Endothelial cell of umbilical vein (primary cell): ENCODE measurements at regions not wholly inside any gene's neighbourhood (a gene's known extent, or its start where the extent isn't known, plus 50 kb on each side); places are given as distances from the start of the nearest gene placed in this dataset.

Source experiments
- BruUV-seq: library from RNA; stranded (reverse); fragments of 400-500 nt; replicated peaks from 2 replicates; lab custom pipeline; 2021; lab: Mats Ljungman, UMichigan
- CTCF ChIA-PET: fragments of 300-600, 350-600 bp; sonication (Branson Sonifier 250); formaldehyde crosslinking; loops from one replicate; lab custom pipeline; 2021; ENCODE audit warnings: antibody characterized with exemption, inconsistent platforms; lab: Charles Lee
- POLR2A ChIA-PET: fragments of 300-600, 350-600 bp; sonication (Branson Sonifier 250); formaldehyde crosslinking; loops from one replicate; lab custom pipeline; 2021; ENCODE audit warnings: antibody characterized with exemption, inconsistent platforms; lab: Charles Lee
- DNase-seq: peaks from one replicate; pipeline ENCODE4 v3.0.0-alpha.2; 2011; ENCODE audit warnings: low read depth, low spot score
- FAIRE-seq: peaks from 2 replicates; lab custom pipeline; 2011; peaks lifted over from hg19 to GRCh38; lab: Jason Lieb, UNC
- H2AFZ ChIP-seq: 2 replicates; pipeline ENCODE4 v1.6.0; 2012; ENCODE audit warnings: low read depth, low read length, control low read depth, inconsistent platforms
- H3K27ac ChIP-seq: 2 replicates; pipeline ENCODE4 v1.5.1; 2011; ENCODE audit warnings: low read depth, mild to moderate bottlenecking, control low read depth, low read length, moderate library complexity; ENCODE audit not compliant: insufficient read depth
- H3K27me3 ChIP-seq, 2 experiments: 2 replicates each; pipeline versions ENCODE4 v1.6.0 to v1.6.1; 2011; ENCODE audit warnings: low read length in 2 of 2, mixed read lengths in 1 of 2; ENCODE audit not compliant: control insufficient read depth in 2 of 2, insufficient read depth in 2 of 2
- H3K36me3 ChIP-seq, 2 experiments: 2 replicates in 1 of 2; 3 replicates in 1 of 2; pipeline ENCODE4 v1.5.1; 2011; ENCODE audit warnings: low read length in 2 of 2, mild to moderate bottlenecking in 1 of 2, moderate library complexity in 1 of 2; ENCODE audit not compliant: control insufficient read depth in 2 of 2, insufficient read depth in 2 of 2; ENCODE audit errors: extremely low read depth in 1 of 2
- H3K4me1 ChIP-seq: 3 replicates; pipeline ENCODE4 v1.5.1; 2011; ENCODE audit warnings: mild to moderate bottlenecking, low read length; ENCODE audit not compliant: control insufficient read depth, insufficient read depth; ENCODE audit errors: extremely low read depth
- H3K4me2 ChIP-seq: 2 replicates; pipeline ENCODE4 v1.6.1; 2011; ENCODE audit warnings: low read length, control low read depth, mixed read lengths; ENCODE audit not compliant: insufficient read depth
- H3K4me3 ChIP-seq, 3 experiments: fragments of 200-600 bp in 1 of 3; sonication (generic), shearing (Covaris generic) in 1 of 3; replicated peaks in 1 of 3; 2 replicates each; pipeline ENCODE4 v1.5.1; 2011 to 2016; ENCODE audit warnings: control low read depth in 3 of 3, low read length in 3 of 3, mild to moderate bottlenecking in 2 of 3, inconsistent platforms in 1 of 3, low read depth in 1 of 3, moderate library complexity in 1 of 3; ENCODE audit not compliant: insufficient read depth in 1 of 3
- H3K79me2 ChIP-seq: 2 replicates; pipeline ENCODE4 v1.6.0; 2012; ENCODE audit warnings: low read length, inconsistent platforms; ENCODE audit not compliant: control insufficient read depth, insufficient read depth
- H3K9ac ChIP-seq: replicated peaks from 2 replicates; pipeline ENCODE3; 2011; ENCODE audit warnings: low read length, control low read depth; ENCODE audit not compliant: insufficient read depth; ENCODE audit errors: extremely low read depth
- H3K9me1 ChIP-seq: replicated peaks from 3 replicates; pipeline ENCODE4 v1.6.0; 2011; ENCODE audit warnings: mild to moderate bottlenecking, low read length; ENCODE audit not compliant: control insufficient read depth, insufficient read depth; ENCODE audit errors: extremely low read depth
- H3K9me3 ChIP-seq: replicated peaks from 2 replicates; pipeline ENCODE4 v1.5.1; 2012; ENCODE audit warnings: low read length, inconsistent platforms; ENCODE audit not compliant: control insufficient read depth, insufficient read depth
- H4K20me1 ChIP-seq: replicated peaks from 2 replicates; pipeline ENCODE3; 2011; ENCODE audit warnings: mild to moderate bottlenecking, low read length; ENCODE audit not compliant: control insufficient read depth, insufficient read depth; ENCODE audit errors: extremely low read depth
- CTCF ChIP-seq, 2 donors: IDR thresholded peaks; 1 replicate in 1 of 2; 2 replicates in 1 of 2; pipeline ENCODE4 v1.5.1; 2011; ENCODE audit warnings: low read length in 2 of 2, mild to moderate bottlenecking in 2 of 2, moderate library complexity in 2 of 2, control low read depth in 1 of 2, inconsistent platforms in 1 of 2, low read depth in 1 of 2; ENCODE audit not compliant: insufficient read depth in 1 of 2; ENCODE audit errors: extremely low read depth in 1 of 2
- GATA2 ChIP-seq: IDR thresholded peaks from 2 replicates; pipeline ENCODE4 v1.7.0; 2011; ENCODE audit warnings: low read depth, mild to moderate bottlenecking, moderate library complexity, mixed read lengths, low read length; ENCODE audit not compliant: insufficient read length, insufficient read depth
- MYC ChIP-seq: IDR thresholded peaks from one replicate; pipeline ENCODE4 v1.6.1; 2011; ENCODE audit warnings: mild to moderate bottlenecking, low read depth, low read length
- POLR2A ChIP-seq: IDR thresholded peaks from 2 replicates; pipeline ENCODE4 v1.6.1; 2012; ENCODE audit warnings: low read depth, mild to moderate bottlenecking, control low read depth, low read length
- dilution Hi-C: fragments of 300-500 bp; cut with MboI; formaldehyde crosslinking; loops from one replicate; pipeline ENCODE4 v1.15.0; 2019; ENCODE audit warnings: low sequenced_read_pairs; ENCODE audit not compliant: extremely low pct_ligation_motif_present
- intact Hi-C: fragments of 100-400 bp; cut with micrococcal nuclease; formaldehyde crosslinking; loops from one replicate; pipeline ENCODE4 v1.10.0; 2022
- TF ChIP-seq, protein P1 (sequence below): IDR thresholded peaks from 2 replicates; pipeline ENCODE4 v1.6.1; 2011; ENCODE audit not compliant: insufficient read depth, insufficient read length

GRCh38 chr5:51821697-51822096, 438.4 kb downstream of the ISL1 start:
- no peak for TF ChIP-seq POLR2A
- peak in 1 of 2 donors; percentile 18 for TF ChIP-seq CTCF (IDR thresholded peaks at IDR 0.05; ENCODE audit: extremely low read depth in 1 of 2, insufficient read depth in 1 of 2, low read depth in 1 of 2, low read length in 2 of 2)
- Histone ChIP-seq H3K9me1 (no peaks in the 10 kb centered on the region), H3K9ac (no peak overlapping the region), H3K4me1 (no peaks in the 10 kb centered on the region), H3K36me3 (no peaks in the 10 kb centered on the region), H3K27me3 (no peaks in the 10 kb centered on the region), H3K4me2 (no peak overlapping the region), H4K20me1 (no peaks in the 10 kb centered on the region), H3K4me3 (no peak overlapping the region), H3K9me3 (no peaks in the 10 kb centered on the region), H2AFZ (no peak overlapping the region), H3K27ac (no peak overlapping the region), H3K79me2 (no peaks in the 10 kb centered on the region)
- BruUV-seq = no TSS peak
- peak; percentile 26 for FAIRE-seq
- ChIA-PET POLR2A (no interaction called here), CTCF (interaction anchor here (0.6 to 1.0 kb wide), 5 partner anchors 8 to 24 kb away, joined by 3 to 6 read pairs (median 4); no protein-coding TSS in a partner anchor)
- peak; percentile 88 for DNase-seq
- intact Hi-C loops = loop anchor here (5.0 kb wide), 1 partner anchor 439 kb away; the partner anchor contains the start of gene ISL1
- dilution Hi-C loops = no loop called here

DNA sequence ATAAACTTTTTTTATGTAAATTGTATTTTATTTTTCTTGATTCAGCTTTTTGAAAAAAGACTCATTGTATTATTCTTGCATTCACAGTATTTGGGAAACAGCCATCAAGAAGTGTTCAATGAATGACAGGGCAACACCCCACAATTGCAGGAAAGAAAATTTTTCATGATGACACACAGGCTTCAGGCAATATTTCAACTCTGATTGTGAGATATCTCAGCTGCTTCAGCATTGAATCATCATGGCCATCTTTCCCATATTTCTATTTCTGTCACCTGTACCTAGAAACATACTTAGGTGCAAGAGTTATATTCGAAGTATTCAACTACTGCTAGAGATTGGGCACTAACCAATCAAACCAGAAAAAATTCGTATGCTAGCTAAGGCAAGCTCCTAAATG, 446.0 kb downstream of the ISL1 start:
- no peak overlapping the region for H3K4me2 ChIP-seq
- no peak overlapping the region for H3K9ac ChIP-seq
- no peaks in the 10 kb centered on the region for H4K20me1 ChIP-seq
- dilution Hi-C loops (no loop called here), intact Hi-C loops (loop anchor here (2.0 kb wide), 1 partner anchor 18 kb away; no protein-coding TSS in a partner anchor)
- H3K4me1 ChIP-seq = peaks cover 15% of the 10 kb centered on the region
- H3K79me2 ChIP-seq = no peaks in the 10 kb centered on the region
- no peak overlapping the region for H3K4me3 ChIP-seq
- no peaks in the 10 kb centered on the region for H3K9me3 ChIP-seq
- no peak overlapping the region for H2AFZ ChIP-seq
- DNase-seq (no peak), FAIRE-seq (no peak)
- no peak overlapping the region for H3K27ac ChIP-seq
- no peaks in the 10 kb centered on the region for H3K27me3 ChIP-seq
- POLR2A ChIA-PET = no interaction called here
- H3K36me3 ChIP-seq = no peaks in the 10 kb centered on the region
- CTCF ChIA-PET = interaction anchor here (0.7 to 1.7 kb wide), 5 partner anchors 7 to 447 kb away, joined by 3 to 6 read pairs (median 4); partner anchors contain the start of gene ISL1
- BruUV-seq = no TSS peak
- TF ChIP-seq GATA2 (peak; percentile 72), MYC (no peak)
- TF ChIP-seq, protein P1, sequence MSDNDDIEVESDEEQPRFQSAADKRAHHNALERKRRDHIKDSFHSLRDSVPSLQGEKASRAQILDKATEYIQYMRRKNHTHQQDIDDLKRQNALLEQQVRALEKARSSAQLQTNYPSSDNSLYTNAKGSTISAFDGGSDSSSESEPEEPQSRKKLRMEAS = no peak
- no peaks in the 10 kb centered on the region for H3K9me1 ChIP-seq
